GM12878 (cell line): ENCODE measurements at regions not wholly inside any gene's neighbourhood (a gene's known extent, or its start where the extent isn't known, plus 50 kb on each side); places are given as distances from the start of the nearest gene placed in this dataset.

ENCODE experiments used
- BMI1 ChIP-seq: fragments of 450-650 bp; IDR thresholded peaks from 2 replicates; pipeline ENCODE4 v1.6.1; 2016; ENCODE audit warnings: mild to moderate bottlenecking, moderate library complexity, borderline replicate concordance
- EZH2 ChIP-seq: IDR thresholded peaks from 2 replicates; pipeline ENCODE4 v1.6.1; 2012; ENCODE audit warnings: low read depth, mild to moderate bottlenecking, control low read depth, inconsistent platforms, low read length, borderline replicate concordance; ENCODE audit not compliant: control insufficient read depth
- GABPA ChIP-seq: IDR thresholded peaks from 2 replicates; pipeline ENCODE4 v1.6.1; 2014; ENCODE audit warnings: antibody characterized with exemption, low read depth, mild to moderate bottlenecking, inconsistent platforms
- KAT2A ChIP-seq: conservative IDR thresholded peaks from 2 replicates; pipeline ENCODE4 v1.6.1; 2011; ENCODE audit warnings: low read depth, low read length; ENCODE audit not compliant: control insufficient read depth
- LARP7 ChIP-seq: fragments of 450-650 bp; IDR thresholded peaks from 2 replicates; pipeline ENCODE4 v1.6.1; 2017; ENCODE audit warnings: mild to moderate bottlenecking
- RAD21 ChIP-seq: IDR thresholded peaks from 2 replicates; pipeline ENCODE4 v1.6.1; 2011; ENCODE audit warnings: mild to moderate bottlenecking, low read depth, low read length, moderate library complexity; ENCODE audit not compliant: insufficient read depth
- RAD51 ChIP-seq: fragments of 450-650 bp; IDR thresholded peaks from 2 replicates; pipeline ENCODE4 v1.6.1; 2016; ENCODE audit warnings: moderate library complexity, mild to moderate bottlenecking, inconsistent platforms
- RFX5 ChIP-seq: IDR thresholded peaks from 2 replicates; pipeline ENCODE4 v1.6.1; 2011; ENCODE audit warnings: low read depth, low read length, improper control_type of control experiment
- TCF12 ChIP-seq: IDR thresholded peaks from 2 replicates; pipeline ENCODE4 v1.6.1; 2011; ENCODE audit warnings: low read depth, mild to moderate bottlenecking, low read length
- ZNF384 ChIP-seq: IDR thresholded peaks from 2 replicates; pipeline ENCODE4 v1.6.1; 2012; ENCODE audit warnings: low read depth, mild to moderate bottlenecking, low read length, improper control_type of control experiment, borderline replicate concordance
- TF ChIP-seq, protein P1 (sequence below): IDR thresholded peaks from 2 replicates; pipeline ENCODE4 v1.6.1; 2011; ENCODE audit warnings: low read depth, low read length, improper control_type of control experiment, borderline replicate concordance

GRCh38 chr2:210917465-210917864, 361.1 kb downstream of the CPS1 start:
- TF ChIP-seq KAT2A = no peak
- TF ChIP-seq, protein P1, sequence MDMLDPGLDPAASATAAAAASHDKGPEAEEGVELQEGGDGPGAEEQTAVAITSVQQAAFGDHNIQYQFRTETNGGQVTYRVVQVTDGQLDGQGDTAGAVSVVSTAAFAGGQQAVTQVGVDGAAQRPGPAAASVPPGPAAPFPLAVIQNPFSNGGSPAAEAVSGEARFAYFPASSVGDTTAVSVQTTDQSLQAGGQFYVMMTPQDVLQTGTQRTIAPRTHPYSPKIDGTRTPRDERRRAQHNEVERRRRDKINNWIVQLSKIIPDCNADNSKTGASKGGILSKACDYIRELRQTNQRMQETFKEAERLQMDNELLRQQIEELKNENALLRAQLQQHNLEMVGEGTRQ = no peak
- TF ChIP-seq LARP7 = no peak
- no peak for TF ChIP-seq EZH2
- no peak for TF ChIP-seq GABPA
- TF ChIP-seq ZNF384 = no peak
- TF ChIP-seq RAD21 = no peak
- TF ChIP-seq RFX5 = no peak
- no peak for TF ChIP-seq BMI1
- TF ChIP-seq TCF12 = no peak
- TF ChIP-seq RAD51 = no peak
